ENCODE measurements at regions not wholly inside any gene's neighbourhood (a gene's known extent, or its start where the extent isn't known, plus 50 kb on each side); places are given as distances from the start of the nearest gene placed in this dataset.
"Not testable (repeated sequence)": the region's sequence is repeated elsewhere in the genome, so short reads cannot be mapped to it uniquely, and the experiment has no call there.

GRCh38 chr12:47340411-47341015, 260.8 kb upstream of the AMIGO2 start:
- no peak for DNase-seq

- no peak for DNase-seq
Measured at GRCh38 chr12:47337581-47337980, 257.8 kb upstream of the AMIGO2 start.

- DNase-seq, result not testable (repeated sequence)
Measured at GRCh38 chr12:47333271-47333858, 253.6 kb upstream of the AMIGO2 start.

GRCh38 chr12:47328831-47329545, 249.2 kb upstream of the AMIGO2 start:
- DNase-seq, result no peak

- no peak for DNase-seq
Measured at GRCh38 chr12:47326190-47326589, 246.4 kb upstream of the AMIGO2 start.

- no peak for DNase-seq
Measured at GRCh38 chr12:47323802-47324201, 244.0 kb upstream of the AMIGO2 start.

GRCh38 chr12:47321436-47321835, 241.7 kb upstream of the AMIGO2 start:
- DNase-seq, result no peak

- no peak for DNase-seq
Measured at GRCh38 chr12:47319746-47320145, 240.0 kb upstream of the AMIGO2 start.

GRCh38 chr12:47318963-47319362, 239.2 kb upstream of the AMIGO2 start:
- no peak for DNase-seq

GRCh38 chr12:47317175-47317915, 237.6 kb upstream of the AMIGO2 start:
- no peak for DNase-seq

- no peak for DNase-seq
Measured at GRCh38 chr12:47316609-47317049, 236.9 kb upstream of the AMIGO2 start.

- DNase-seq, result no peak
Measured at GRCh38 chr12:47314996-47315395, 235.2 kb upstream of the AMIGO2 start.

- no peak for DNase-seq
Measured at GRCh38 chr12:47312808-47313426, 233.2 kb upstream of the AMIGO2 start.

GRCh38 chr12:47312147-47312546, 232.4 kb upstream of the AMIGO2 start:
- DNase-seq, result no peak

- no peak for DNase-seq
Measured at GRCh38 chr12:47311568-47311967, 231.8 kb upstream of the AMIGO2 start.

GRCh38 chr12:47311010-47311409, 231.3 kb upstream of the AMIGO2 start:
- no peak for DNase-seq

- DNase-seq, result no peak
Measured at GRCh38 chr12:47308672-47309071, 228.9 kb upstream of the AMIGO2 start.

GRCh38 chr12:47307680-47308399, 228.1 kb upstream of the AMIGO2 start:
- peak; percentile 48 for DNase-seq

GRCh38 chr12:47306773-47307679, 227.3 kb upstream of the AMIGO2 start:
- not testable (repeated sequence) for DNase-seq

- no peak for DNase-seq
Measured at GRCh38 chr12:47306130-47306529, 226.4 kb upstream of the AMIGO2 start.

- no peak for DNase-seq
Measured at GRCh38 chr12:47305464-47305863, 225.7 kb upstream of the AMIGO2 start.
